PC-9 (cell line): ENCODE measurements at regions not wholly inside any gene's neighbourhood (a gene's known extent, or its start where the extent isn't known, plus 50 kb on each side); places are given as distances from the start of the nearest gene placed in this dataset.

ENCODE experiments used
- BruUV-seq: library from RNA; stranded (reverse); fragments of 400-500 nt; replicated peaks from 2 replicates; lab custom pipeline; 2021; lab: Mats Ljungman, UMichigan
- CTCF ChIA-PET: fragments of 300-600 bp; sonication (Branson Sonifier 250); formaldehyde crosslinking; loops from one replicate; lab custom pipeline; 2022; ENCODE audit warnings: antibody characterized with exemption; lab: Charles Lee
- POLR2A ChIA-PET: fragments of 300-600 bp; sonication (Branson Sonifier 250); formaldehyde crosslinking; loops from one replicate; lab custom pipeline; 2022; ENCODE audit warnings: antibody characterized with exemption; ENCODE audit not compliant: unreplicated experiment; lab: Charles Lee
- DNase-seq, 2 experiments: peaks; one replicate each; pipeline versions ENCODE4 v3.0.0 to v3.0.0-alpha.2; 2015 to 2022; ENCODE audit warnings: mixed read lengths in 1 of 2
- H2AFZ ChIP-seq: fragments of 200-600 bp; sonication (generic); 2 replicates; pipeline ENCODE4 v1.8.1; 2017; ENCODE audit warnings: antibody characterized with exemption
- H3F3A ChIP-seq: fragments of 200-600 bp; sonication (generic); 2 replicates; pipeline ENCODE4 v1.8.1; 2017; ENCODE audit warnings: antibody characterized with exemption, mild to moderate bottlenecking, low read depth; ENCODE audit not compliant: insufficient read depth
- H3K27ac ChIP-seq: fragments of 200-600 bp; sonication (generic); 2 replicates; pipeline ENCODE4 v1.6.1; 2016; ENCODE audit warnings: mixed run types
- H3K27me3 ChIP-seq: fragments of 200-600 bp; sonication (generic); 2 replicates; pipeline ENCODE4 v1.6.1; 2016; ENCODE audit warnings: low read depth, mixed run types; ENCODE audit not compliant: insufficient read depth
- H3K36me3 ChIP-seq: fragments of 200-600 bp; sonication (generic); 2 replicates; pipeline ENCODE4 v1.6.1; 2016; ENCODE audit warnings: low read depth, mixed run types
- H3K4me1 ChIP-seq: fragments of 200-600 bp; sonication (generic); replicated peaks from 2 replicates; pipeline ENCODE4 v1.6.1; 2016; ENCODE audit warnings: mixed run types; ENCODE audit not compliant: insufficient read depth
- H3K4me2 ChIP-seq: fragments of 200-600 bp; sonication (generic); 2 replicates; pipeline ENCODE4 v1.6.1; 2017; ENCODE audit warnings: mixed run types
- H3K4me3 ChIP-seq: fragments of 200-600 bp; sonication (generic); 2 replicates; pipeline ENCODE4 v1.6.1; 2016; ENCODE audit warnings: mixed run types
- H3K79me2 ChIP-seq: fragments of 200-600 bp; sonication (generic); 2 replicates; pipeline ENCODE4 v1.6.1; 2017; ENCODE audit warnings: low read depth, mixed run types
- H3K9me2 ChIP-seq: fragments of 200-600 bp; sonication (generic); 2 replicates; pipeline ENCODE4 v1.8.1; 2017; ENCODE audit warnings: mild to moderate bottlenecking; ENCODE audit not compliant: insufficient read depth
- H3K9me3 ChIP-seq: fragments of 200-600 bp; sonication (generic); 2 replicates; pipeline ENCODE4 v1.8.1; 2016; ENCODE audit warnings: low read depth; ENCODE audit not compliant: insufficient read depth
- H4K20me1 ChIP-seq: fragments of 200-600 bp; sonication (generic); 2 replicates; pipeline ENCODE4 v1.8.1; 2017; ENCODE audit not compliant: insufficient read depth
- EZH2 ChIP-seq: fragments of 200-600 bp; sonication (generic); IDR thresholded peaks from 2 replicates; pipeline ENCODE4 v1.8.0; 2017; ENCODE audit warnings: antibody characterized with exemption, low read depth
- intact Hi-C: fragments of 100-400 bp; cut with micrococcal nuclease; formaldehyde crosslinking; loops from one replicate; pipeline ENCODE4 v1.10.0; 2022; ENCODE audit not compliant: unreplicated experiment
- TF ChIP-seq, protein P1 (sequence below): fragments of 200-600 bp; sonication (generic); conservative IDR thresholded peaks from 2 replicates; pipeline ENCODE4 v1.6.1; 2017; ENCODE audit warnings: mixed run types, antibody characterized with exemption, mild to moderate bottlenecking, moderate library complexity

DNA sequence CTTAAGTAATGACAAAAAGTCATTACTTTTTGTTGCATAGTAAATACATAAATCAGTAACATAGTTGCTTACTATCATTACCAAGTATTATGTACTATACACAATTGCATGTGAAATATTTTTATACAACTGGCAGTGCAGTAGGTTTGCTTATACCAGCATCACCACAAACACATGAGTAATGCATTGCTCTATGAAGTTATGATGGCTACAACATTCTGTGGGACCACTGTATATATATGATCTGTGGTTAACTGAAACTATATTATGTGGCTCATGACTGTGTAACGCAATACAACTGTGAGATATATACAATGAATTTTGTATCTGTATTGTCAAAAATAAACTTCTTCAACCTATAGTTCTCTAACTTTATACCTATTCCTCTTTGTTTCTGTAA is 113.7 kb upstream of the RBMS3 start:
- Histone ChIP-seq H2AFZ (no peak overlapping the region), H3K36me3 (no peaks in the 10 kb centered on the region), H4K20me1 (no peaks in the 10 kb centered on the region), H3K27me3 (no peaks in the 10 kb centered on the region), H3K4me2 (no peak overlapping the region), H3K79me2 (no peaks in the 10 kb centered on the region), H3K9me3 (no peaks in the 10 kb centered on the region), H3K4me3 (no peak overlapping the region), H3K27ac (no peak overlapping the region), H3K9me2 (no peaks in the 10 kb centered on the region), H3F3A (no peaks in the 10 kb centered on the region), H3K4me1 (no peaks in the 10 kb centered on the region)
- no TSS peak for BruUV-seq
- CTCF ChIA-PET = no interaction called here
- no peak for DNase-seq
- intact Hi-C loops = no loop called here
- TF ChIP-seq, protein P1, sequence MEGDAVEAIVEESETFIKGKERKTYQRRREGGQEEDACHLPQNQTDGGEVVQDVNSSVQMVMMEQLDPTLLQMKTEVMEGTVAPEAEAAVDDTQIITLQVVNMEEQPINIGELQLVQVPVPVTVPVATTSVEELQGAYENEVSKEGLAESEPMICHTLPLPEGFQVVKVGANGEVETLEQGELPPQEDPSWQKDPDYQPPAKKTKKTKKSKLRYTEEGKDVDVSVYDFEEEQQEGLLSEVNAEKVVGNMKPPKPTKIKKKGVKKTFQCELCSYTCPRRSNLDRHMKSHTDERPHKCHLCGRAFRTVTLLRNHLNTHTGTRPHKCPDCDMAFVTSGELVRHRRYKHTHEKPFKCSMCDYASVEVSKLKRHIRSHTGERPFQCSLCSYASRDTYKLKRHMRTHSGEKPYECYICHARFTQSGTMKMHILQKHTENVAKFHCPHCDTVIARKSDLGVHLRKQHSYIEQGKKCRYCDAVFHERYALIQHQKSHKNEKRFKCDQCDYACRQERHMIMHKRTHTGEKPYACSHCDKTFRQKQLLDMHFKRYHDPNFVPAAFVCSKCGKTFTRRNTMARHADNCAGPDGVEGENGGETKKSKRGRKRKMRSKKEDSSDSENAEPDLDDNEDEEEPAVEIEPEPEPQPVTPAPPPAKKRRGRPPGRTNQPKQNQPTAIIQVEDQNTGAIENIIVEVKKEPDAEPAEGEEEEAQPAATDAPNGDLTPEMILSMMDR = no peak
- POLR2A ChIA-PET = no interaction called here

DNA sequence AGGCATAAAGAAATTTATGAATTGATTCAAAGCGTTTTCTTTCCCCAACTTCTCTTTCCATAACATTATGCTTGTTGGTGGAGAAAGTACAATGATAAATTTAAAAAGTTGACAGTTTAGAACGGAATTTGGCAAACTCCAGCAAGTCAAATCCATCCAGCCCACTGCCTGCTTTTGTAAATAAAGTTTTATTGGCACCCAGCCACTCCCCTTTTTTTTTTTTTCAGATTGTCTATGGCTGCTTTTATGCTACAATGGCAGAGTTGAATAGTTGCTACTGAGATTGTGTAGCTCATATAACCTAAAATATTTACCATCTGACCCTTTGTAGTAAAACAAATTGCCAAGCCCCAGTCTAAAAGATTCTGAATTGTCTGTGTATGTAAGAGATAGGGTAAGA is 112.8 kb upstream of the RBMS3 start:
- Histone ChIP-seq H3F3A (no peaks in the 10 kb centered on the region), H3K4me2 (no peak overlapping the region), H3K36me3 (no peaks in the 10 kb centered on the region), H4K20me1 (no peaks in the 10 kb centered on the region), H2AFZ (no peak overlapping the region), H3K27ac (no peak overlapping the region), H3K27me3 (no peaks in the 10 kb centered on the region), H3K9me2 (no peaks in the 10 kb centered on the region), H3K4me1 (no peaks in the 10 kb centered on the region), H3K9me3 (no peaks in the 10 kb centered on the region), H3K79me2 (no peaks in the 10 kb centered on the region), H3K4me3 (no peak overlapping the region)
- CTCF ChIA-PET = no interaction called here
- no TSS peak for BruUV-seq
- no peak for DNase-seq
- intact Hi-C loops = no loop called here
- TF ChIP-seq EZH2 = no peak
- TF ChIP-seq, protein P1 = no peak
- POLR2A ChIA-PET = no interaction called here

DNA sequence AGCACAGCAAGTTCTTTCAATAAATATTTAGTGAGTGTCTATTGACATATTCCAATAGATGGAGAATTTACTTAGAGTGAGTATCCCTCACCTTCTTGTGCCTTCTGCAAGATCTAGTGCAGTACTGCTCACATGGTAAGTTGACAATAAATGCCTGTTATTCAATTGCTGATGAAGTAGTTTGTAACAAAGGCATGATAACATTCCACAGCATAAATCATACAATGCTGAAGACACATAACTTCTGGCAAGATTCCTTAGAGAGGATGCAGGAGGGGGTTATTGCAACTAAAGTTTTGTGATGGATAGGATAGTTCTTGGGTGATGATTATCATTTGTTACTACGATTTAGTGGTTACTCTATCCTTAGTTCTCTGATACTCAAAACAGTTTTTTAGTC is 112.2 kb upstream of the RBMS3 start:
- intact Hi-C loops = no loop called here
- Histone ChIP-seq H3K27me3 (no peaks in the 10 kb centered on the region), H3K27ac (no peak overlapping the region)

More for the DNA sequence above, 112.2 kb upstream of the RBMS3 start:
- TF ChIP-seq, protein P1 = no peak
- no peak for TF ChIP-seq EZH2
- no peak for DNase-seq
- Histone ChIP-seq H2AFZ (no peak overlapping the region), H3K79me2 (no peaks in the 10 kb centered on the region), H3K4me1 (no peaks in the 10 kb centered on the region), H4K20me1 (no peaks in the 10 kb centered on the region), H3K9me3 (no peaks in the 10 kb centered on the region), H3K36me3 (no peaks in the 10 kb centered on the region), H3K9me2 (no peaks in the 10 kb centered on the region), H3K4me2 (no peak overlapping the region), H3F3A (no peaks in the 10 kb centered on the region), H3K4me3 (no peak overlapping the region)
- no TSS peak for BruUV-seq
- CTCF ChIA-PET = no interaction called here
- POLR2A ChIA-PET = no interaction called here
